ENCODE measurements at regions not wholly inside any gene's neighbourhood (a gene's known extent, or its start where the extent isn't known, plus 50 kb on each side); places are given as distances from the start of the nearest gene placed in this dataset.

- Histone ChIP-seq H3F3A (ENCODE audit: insufficient read depth) (no peaks in the 10 kb centered on the region), H3K79me2 (ENCODE audit: insufficient read depth, low read length) (no peaks in the 10 kb centered on the region), H3K9me2 (replicated peaks; ENCODE audit: insufficient read depth, low read length) (no peaks in the 10 kb centered on the region), H2AFZ (ENCODE audit: low read depth, low read length, severe bottlenecking) (no peak overlapping the region), H4K20me1 (ENCODE audit: low read depth, low read length) (no peaks in the 10 kb centered on the region), H3K4me2 (ENCODE audit: low read depth, low read length, poor library complexity, severe bottlenecking) (no peak overlapping the region), H3K36me3 (ENCODE audit: low read length) (no peaks in the 10 kb centered on the region), H3K9me3 (ENCODE audit: insufficient read depth, low read length) (no peaks in the 10 kb centered on the region), H3K9ac (ENCODE audit: low read length) (no peak overlapping the region), H3K27ac (ENCODE audit: low read depth, low read length) (no peak overlapping the region), H3K4me3 (ENCODE audit: insufficient read depth, low read length, poor library complexity, severe bottlenecking) (no peak overlapping the region), H3K27me3 (ENCODE audit: low read length) (no peaks in the 10 kb centered on the region)
- no peak for TF ChIP-seq EZH2phosphoT487 (conservative IDR thresholded peaks at IDR 0.05; ENCODE audit: low read length)
- TF ChIP-seq CTCF (IDR thresholded peaks at IDR 0.05; ENCODE audit: insufficient read depth, low read length, poor library complexity, severe bottlenecking), result no peak
Measured at GRCh38 chr5:67969176-67969575, 246.4 kb upstream of the PIK3R1 start.

DNA sequence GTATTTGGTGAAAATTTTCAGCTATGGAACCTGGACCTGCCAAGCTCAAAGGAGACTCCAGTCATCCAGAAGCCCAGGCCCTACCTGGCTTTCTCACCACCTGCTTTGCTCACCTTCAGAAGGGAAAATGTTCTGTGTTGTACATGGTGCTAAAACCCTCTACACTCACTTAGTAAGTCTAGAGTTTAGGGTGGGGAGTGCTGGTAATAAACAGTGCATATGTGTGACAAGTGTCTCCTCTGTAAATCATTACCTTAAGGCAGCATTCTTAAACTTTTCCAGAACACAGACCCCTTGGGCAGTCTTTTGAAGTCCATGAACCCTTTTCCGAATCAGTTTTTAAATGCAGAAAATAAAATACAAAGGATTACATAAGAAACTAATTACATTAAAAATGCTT lies 248.8 kb upstream of the PIK3R1 start:
- no peaks in the 10 kb centered on the region for H3K79me2 ChIP-seq (ENCODE audit: insufficient read depth, low read length)
- no peaks in the 10 kb centered on the region for H4K20me1 ChIP-seq (ENCODE audit: low read depth, low read length)
- no peaks in the 10 kb centered on the region for H3K27me3 ChIP-seq (ENCODE audit: low read length)
- no peak overlapping the region for H3K9ac ChIP-seq (ENCODE audit: low read length)
- TF ChIP-seq EZH2phosphoT487 (conservative IDR thresholded peaks at IDR 0.05; ENCODE audit: low read length) (no peak), CTCF (IDR thresholded peaks at IDR 0.05; ENCODE audit: insufficient read depth, low read length, poor library complexity, severe bottlenecking) (no peak)
- no peaks in the 10 kb centered on the region for H3K9me3 ChIP-seq (ENCODE audit: insufficient read depth, low read length)
- H3K27ac ChIP-seq (ENCODE audit: low read depth, low read length), result no peak overlapping the region
- H3F3A ChIP-seq (ENCODE audit: insufficient read depth), result no peaks in the 10 kb centered on the region
- no peak overlapping the region for H3K4me3 ChIP-seq (ENCODE audit: insufficient read depth, low read length, poor library complexity, severe bottlenecking)
- no peaks in the 10 kb centered on the region for H3K9me2 ChIP-seq (replicated peaks; ENCODE audit: insufficient read depth, low read length)
- H2AFZ ChIP-seq (ENCODE audit: low read depth, low read length, severe bottlenecking), result no peak overlapping the region
- H3K4me2 ChIP-seq (ENCODE audit: low read depth, low read length, poor library complexity, severe bottlenecking), result no peak overlapping the region
- no peaks in the 10 kb centered on the region for H3K36me3 ChIP-seq (ENCODE audit: low read length)

- Histone ChIP-seq H3K36me3 (ENCODE audit: low read length) (no peaks in the 10 kb centered on the region), H3K27ac (ENCODE audit: low read depth, low read length) (no peak overlapping the region), H3K4me3 (ENCODE audit: insufficient read depth, low read length, poor library complexity, severe bottlenecking) (no peak overlapping the region), H3K4me2 (ENCODE audit: low read depth, low read length, poor library complexity, severe bottlenecking) (no peak overlapping the region), H3K9me3 (ENCODE audit: insufficient read depth, low read length) (no peaks in the 10 kb centered on the region), H2AFZ (ENCODE audit: low read depth, low read length, severe bottlenecking) (no peak overlapping the region), H3K9me2 (replicated peaks; ENCODE audit: insufficient read depth, low read length) (no peaks in the 10 kb centered on the region), H3K27me3 (ENCODE audit: low read length) (no peaks in the 10 kb centered on the region), H3K9ac (ENCODE audit: low read length) (no peak overlapping the region), H4K20me1 (ENCODE audit: low read depth, low read length) (no peaks in the 10 kb centered on the region), H3K79me2 (ENCODE audit: insufficient read depth, low read length) (no peaks in the 10 kb centered on the region), H3F3A (ENCODE audit: insufficient read depth) (no peaks in the 10 kb centered on the region)
- TF ChIP-seq EZH2phosphoT487 (conservative IDR thresholded peaks at IDR 0.05; ENCODE audit: low read length), result no peak
- no peak for TF ChIP-seq CTCF (IDR thresholded peaks at IDR 0.05; ENCODE audit: insufficient read depth, low read length, poor library complexity, severe bottlenecking)
Measured at GRCh38 chr5:67964619-67965018, 250.9 kb upstream of the PIK3R1 start.
